ENCODE measurements at regions not wholly inside any gene's neighbourhood (a gene's known extent, or its start where the extent isn't known, plus 50 kb on each side); places are given as distances from the start of the nearest gene placed in this dataset.

DNA sequence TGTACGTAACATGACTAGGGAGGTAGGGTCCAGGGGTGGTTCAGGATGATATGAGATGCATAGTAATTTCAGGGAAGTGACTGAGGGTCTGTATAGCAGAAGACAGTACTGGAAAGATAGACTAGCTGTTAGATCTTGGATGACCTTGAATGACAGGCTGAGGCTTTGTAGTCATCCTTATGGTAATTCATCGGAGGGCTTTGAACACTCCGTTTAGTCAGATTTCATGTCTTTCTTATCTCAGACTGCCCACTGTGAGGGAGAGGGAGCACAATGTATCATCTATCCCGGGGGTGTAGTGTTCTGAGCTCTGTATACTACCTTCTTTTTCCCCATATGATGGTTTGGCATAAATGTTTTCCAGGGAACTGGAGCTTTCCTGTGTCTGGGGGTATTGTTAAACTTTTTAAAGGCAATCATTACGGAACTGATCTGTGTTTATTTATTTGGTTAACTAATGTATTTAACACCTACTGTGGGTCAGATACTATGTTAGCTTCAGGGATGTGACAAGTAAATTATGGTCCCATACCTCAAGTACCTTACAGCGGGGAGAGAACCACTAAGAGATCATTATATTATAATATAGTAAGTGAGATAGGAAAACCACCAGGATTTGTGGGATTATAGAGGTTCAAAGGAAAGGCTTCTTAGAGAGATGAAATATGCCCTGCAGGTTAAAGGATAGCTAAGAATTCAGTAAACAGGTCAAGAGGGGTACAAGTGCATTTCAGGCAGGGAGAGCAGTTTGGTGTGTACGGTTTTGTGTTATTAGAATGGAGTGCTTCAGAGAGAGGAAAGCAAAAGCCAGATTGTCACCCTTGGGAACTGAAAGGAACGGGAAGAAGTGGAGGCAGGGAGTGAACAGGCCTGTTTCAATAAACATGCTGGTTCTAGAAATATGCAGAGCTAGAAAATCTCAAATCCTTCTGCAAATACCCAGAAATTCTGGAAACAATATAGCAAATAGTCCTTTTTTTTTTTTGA lies 164.8 kb upstream of the KL start:
- no peaks in the 10 kb centered on the region for H3K9me3 ChIP-seq (ENCODE audit: control insufficient read depth, low read length)
- TF ChIP-seq, protein P1, sequence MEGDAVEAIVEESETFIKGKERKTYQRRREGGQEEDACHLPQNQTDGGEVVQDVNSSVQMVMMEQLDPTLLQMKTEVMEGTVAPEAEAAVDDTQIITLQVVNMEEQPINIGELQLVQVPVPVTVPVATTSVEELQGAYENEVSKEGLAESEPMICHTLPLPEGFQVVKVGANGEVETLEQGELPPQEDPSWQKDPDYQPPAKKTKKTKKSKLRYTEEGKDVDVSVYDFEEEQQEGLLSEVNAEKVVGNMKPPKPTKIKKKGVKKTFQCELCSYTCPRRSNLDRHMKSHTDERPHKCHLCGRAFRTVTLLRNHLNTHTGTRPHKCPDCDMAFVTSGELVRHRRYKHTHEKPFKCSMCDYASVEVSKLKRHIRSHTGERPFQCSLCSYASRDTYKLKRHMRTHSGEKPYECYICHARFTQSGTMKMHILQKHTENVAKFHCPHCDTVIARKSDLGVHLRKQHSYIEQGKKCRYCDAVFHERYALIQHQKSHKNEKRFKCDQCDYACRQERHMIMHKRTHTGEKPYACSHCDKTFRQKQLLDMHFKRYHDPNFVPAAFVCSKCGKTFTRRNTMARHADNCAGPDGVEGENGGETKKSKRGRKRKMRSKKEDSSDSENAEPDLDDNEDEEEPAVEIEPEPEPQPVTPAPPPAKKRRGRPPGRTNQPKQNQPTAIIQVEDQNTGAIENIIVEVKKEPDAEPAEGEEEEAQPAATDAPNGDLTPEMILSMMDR (IDR thresholded peaks at IDR 0.05), result no peak
- no peak overlapping the region for H3K27ac ChIP-seq
- H3K79me2 ChIP-seq, result no peaks in the 10 kb centered on the region
- H2AFZ ChIP-seq, result no peak overlapping the region
- no peak overlapping the region for H3K9ac ChIP-seq
- no peaks in the 10 kb centered on the region for H3K36me3 ChIP-seq (ENCODE audit: control insufficient read depth, insufficient read depth, low read length)
- no peak overlapping the region for H3K4me3 ChIP-seq (ENCODE audit: low read depth, low read length)
- no peaks in the 10 kb centered on the region for H3K4me1 ChIP-seq
- no peak overlapping the region for H3K4me2 ChIP-seq (ENCODE audit: low read length)
- no peaks in the 10 kb centered on the region for H3K27me3 ChIP-seq (ENCODE audit: control insufficient read depth, insufficient read depth, low read length)

DNA sequence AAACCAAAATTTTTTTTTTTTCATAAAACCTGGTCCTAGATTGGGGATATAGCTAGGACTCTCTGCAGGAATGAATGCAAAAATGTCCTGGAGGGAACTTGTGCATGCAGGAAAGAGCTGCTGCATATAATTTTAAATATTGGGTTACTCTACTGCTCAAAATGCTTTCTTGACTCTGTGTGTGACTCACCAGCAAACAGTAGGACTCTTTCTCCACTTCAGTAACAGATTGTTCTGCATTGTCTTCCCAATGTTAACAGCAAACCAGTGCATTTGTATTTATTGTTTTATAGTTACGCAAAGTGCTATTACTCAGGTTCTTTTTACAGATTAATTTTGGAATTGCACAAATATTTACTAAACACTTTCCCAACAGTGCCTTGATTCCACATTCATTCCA lies 163.7 kb upstream of the KL start:
- Histone ChIP-seq H3K9ac (no peak overlapping the region), H3K4me2 (ENCODE audit: low read length) (no peak overlapping the region), H3K36me3 (ENCODE audit: control insufficient read depth, insufficient read depth, low read length) (no peaks in the 10 kb centered on the region), H3K9me3 (ENCODE audit: control insufficient read depth, low read length) (no peaks in the 10 kb centered on the region), H3K79me2 (no peaks in the 10 kb centered on the region), H2AFZ (no peak overlapping the region), H3K27ac (no peak overlapping the region), H3K27me3 (ENCODE audit: control insufficient read depth, insufficient read depth, low read length) (no peaks in the 10 kb centered on the region), H3K4me3 (ENCODE audit: low read depth, low read length) (no peak overlapping the region), H3K4me1 (no peaks in the 10 kb centered on the region)
- TF ChIP-seq, protein P1 (IDR thresholded peaks at IDR 0.05), result no peak

DNA sequence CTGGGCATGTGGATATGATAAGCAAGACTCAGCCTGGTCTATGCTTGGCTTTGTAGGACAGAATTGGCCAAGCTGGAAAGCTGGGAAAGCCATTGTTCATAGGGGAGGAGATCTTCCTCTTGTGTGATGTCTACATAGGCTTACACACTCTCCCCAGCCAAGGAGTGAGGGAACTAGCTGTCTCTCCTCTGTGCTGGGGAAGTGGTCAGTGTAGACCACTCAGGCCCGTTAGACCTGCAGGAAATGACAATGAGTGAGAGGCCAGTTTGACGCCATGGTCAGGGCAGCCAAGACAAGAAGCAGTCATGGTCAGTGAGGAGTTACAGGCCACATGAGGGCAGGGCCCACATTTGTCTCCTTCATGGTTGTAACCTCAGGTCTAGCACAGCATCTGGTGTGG lies 159.1 kb upstream of the KL start:
- Histone ChIP-seq H3K4me1 (no peaks in the 10 kb centered on the region), H3K9me3 (ENCODE audit: control insufficient read depth, low read length) (no peaks in the 10 kb centered on the region), H3K36me3 (ENCODE audit: control insufficient read depth, insufficient read depth, low read length) (no peaks in the 10 kb centered on the region), H3K9ac (no peak overlapping the region), H3K4me2 (ENCODE audit: low read length) (no peak overlapping the region), H3K79me2 (no peaks in the 10 kb centered on the region), H3K27ac (no peak overlapping the region), H2AFZ (no peak overlapping the region), H3K4me3 (ENCODE audit: low read depth, low read length) (no peak overlapping the region), H3K27me3 (ENCODE audit: control insufficient read depth, insufficient read depth, low read length) (no peaks in the 10 kb centered on the region)
- TF ChIP-seq, protein P1 (IDR thresholded peaks at IDR 0.05), result no peak

DNA sequence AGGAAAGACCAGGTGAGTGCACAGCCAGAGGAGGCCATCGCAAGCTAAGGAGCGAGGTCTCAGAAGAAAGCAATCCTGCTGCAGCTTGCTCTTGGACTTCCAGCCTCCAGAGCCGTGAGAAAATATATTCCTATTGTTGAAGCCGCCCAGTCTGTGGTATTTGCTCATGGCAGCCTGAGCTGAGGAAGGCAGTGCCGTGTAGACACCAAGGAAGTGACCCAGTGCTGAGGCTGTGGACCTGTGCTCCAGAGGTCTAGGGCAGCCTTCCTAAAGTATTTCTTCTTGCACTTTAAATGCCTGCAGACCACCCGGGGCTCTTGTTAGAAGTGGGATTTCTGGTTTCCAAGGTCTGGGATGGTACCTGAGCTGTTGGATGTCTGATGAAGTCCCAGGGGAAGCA lies 158.5 kb upstream of the KL start:
- TF ChIP-seq, protein P1 (IDR thresholded peaks at IDR 0.05), result no peak
- Histone ChIP-seq H3K9me3 (ENCODE audit: control insufficient read depth, low read length) (no peaks in the 10 kb centered on the region), H3K9ac (no peak overlapping the region), H3K4me2 (ENCODE audit: low read length) (no peak overlapping the region), H3K4me3 (ENCODE audit: low read depth, low read length) (no peak overlapping the region), H3K27me3 (ENCODE audit: control insufficient read depth, insufficient read depth, low read length) (no peaks in the 10 kb centered on the region), H3K79me2 (no peaks in the 10 kb centered on the region), H3K36me3 (ENCODE audit: control insufficient read depth, insufficient read depth, low read length) (no peaks in the 10 kb centered on the region), H2AFZ (no peak overlapping the region), H3K27ac (no peak overlapping the region), H3K4me1 (no peaks in the 10 kb centered on the region)
